Neural progenitor cell (in vitro differentiated cells): ENCODE measurements at regions not wholly inside any gene's neighbourhood (a gene's known extent, or its start where the extent isn't known, plus 50 kb on each side); places are given as distances from the start of the nearest gene placed in this dataset.

Source experiments
- DNase-seq: peaks from one replicate; pipeline ENCODE4 v3.0.0-alpha.2; 2016; ENCODE audit warnings: low spot score
- H2AFZ ChIP-seq: fragments of 200-600 bp; sonication (generic); replicated peaks from 2 replicates; pipeline ENCODE4 v1.6.1; 2016; ENCODE audit warnings: antibody characterized with exemption
- H3F3A ChIP-seq: fragments of 200-600 bp; sonication (generic); 2 replicates; pipeline ENCODE4 v1.6.1; 2016; ENCODE audit warnings: antibody characterized with exemption, low read depth
- H3K27ac ChIP-seq: fragments of 200-600 bp; sonication (generic); 2 replicates; pipeline ENCODE4 v1.5.1; 2016; ENCODE audit warnings: mild to moderate bottlenecking
- H3K27me3 ChIP-seq: fragments of 200-600 bp; sonication (generic); 2 replicates; pipeline ENCODE4 v1.6.1; 2016; ENCODE audit warnings: mild to moderate bottlenecking, moderate library complexity
- H3K36me3 ChIP-seq: fragments of 200-600 bp; sonication (generic); 2 replicates; pipeline ENCODE4 v1.5.1; 2016
- H3K4me1 ChIP-seq: fragments of 200-600 bp; sonication (generic); 2 replicates; pipeline ENCODE4 v1.6.1; 2016; ENCODE audit warnings: mixed run types
- H3K4me2 ChIP-seq: fragments of 200-600 bp; sonication (generic); 2 replicates; pipeline ENCODE4 v1.6.1; 2016
- H3K4me3 ChIP-seq: fragments of 200-600 bp; sonication (generic); 2 replicates; pipeline ENCODE4 v1.5.1; 2016
- H3K79me2 ChIP-seq: fragments of 200-600 bp; sonication (generic); 2 replicates; pipeline ENCODE4 v1.6.1; 2016; ENCODE audit warnings: low read depth
- H3K9ac ChIP-seq: fragments of 200-600 bp; sonication (generic); 2 replicates; pipeline ENCODE4 v1.6.1; 2016
- H3K9me3 ChIP-seq: fragments of 200-600 bp; sonication (generic); 2 replicates; pipeline ENCODE4 v1.5.1; 2016; ENCODE audit warnings: low read depth
- H4K20me1 ChIP-seq: fragments of 200-600 bp; sonication (generic); 2 replicates; pipeline ENCODE4 v1.6.1; 2016; ENCODE audit warnings: low read depth
- H3K27ac Mint-ChIP-seq: 3 replicates; pipeline ENCODE4 v1.8.0; 2021; ENCODE audit warnings: mixed read lengths
- H3K27me3 Mint-ChIP-seq: 2 replicates; pipeline ENCODE4 v1.8.0; 2022; ENCODE audit warnings: low read depth, mild to moderate bottlenecking, inconsistent platforms, moderate library complexity, mixed read lengths; ENCODE audit not compliant: insufficient read depth
- H3K36me3 Mint-ChIP-seq: 3 replicates; pipeline ENCODE4 v1.8.0; 2021; ENCODE audit warnings: mixed read lengths
- H3K4me1 Mint-ChIP-seq: 3 replicates; pipeline ENCODE4 v1.8.0; 2021; ENCODE audit warnings: mixed read lengths
- H3K4me3 Mint-ChIP-seq: 3 replicates; pipeline ENCODE4 v1.8.0; 2021; ENCODE audit warnings: mild to moderate bottlenecking, moderate library complexity, mixed read lengths
- H3K9me3 Mint-ChIP-seq: 3 replicates; pipeline ENCODE4 v1.8.0; 2020; ENCODE audit warnings: mixed read lengths
- CTCF ChIP-seq: fragments of 200-600 bp; sonication (generic); IDR thresholded peaks from 2 replicates; pipeline ENCODE4 v1.5.1; 2017; ENCODE audit warnings: antibody characterized with exemption, mild to moderate bottlenecking
- EZH2 ChIP-seq: fragments of 200-600 bp; sonication (generic); IDR thresholded peaks from 2 replicates; pipeline ENCODE4 v1.6.1; 2017; ENCODE audit warnings: antibody characterized with exemption, mild to moderate bottlenecking, moderate library complexity
- EZH2phosphoT487 ChIP-seq: fragments of 200-600 bp; sonication (generic); IDR thresholded peaks from 2 replicates; pipeline ENCODE4 v1.6.1; 2017; ENCODE audit warnings: antibody characterized with exemption

DNA sequence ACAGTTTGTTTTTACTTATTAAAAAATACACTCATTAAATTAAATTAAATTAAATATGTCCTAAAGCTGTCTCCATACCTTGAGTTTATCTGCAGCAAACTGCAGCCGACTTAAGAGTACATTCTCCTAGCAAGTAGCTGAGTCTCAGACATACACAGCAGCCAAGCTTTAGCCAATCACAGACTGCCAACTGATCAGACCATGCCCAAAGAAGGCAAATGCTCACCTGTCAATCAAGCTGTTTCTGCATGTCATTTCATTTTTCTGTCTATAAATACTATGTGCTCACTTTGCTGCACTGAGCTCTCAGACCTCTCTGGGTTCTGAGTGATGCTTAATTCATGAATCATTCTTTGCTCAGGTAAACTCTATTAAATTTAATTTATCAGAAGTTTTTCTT, 280.9 kb upstream of the EPHA5 start:
- Histone ChIP-seq H2AFZ (no peak overlapping the region), H3K4me3 (no peak overlapping the region), H3K4me2 (no peak overlapping the region), H3K9ac (no peak overlapping the region), H3K27me3 (no peaks in the 10 kb centered on the region), H4K20me1 (no peaks in the 10 kb centered on the region), H3K4me1 (peaks cover 12% of the 10 kb centered on the region), H3F3A (peaks cover 13% of the 10 kb centered on the region), H3K27ac (no peak overlapping the region), H3K79me2 (no peaks in the 10 kb centered on the region), H3K9me3 (no peaks in the 10 kb centered on the region), H3K36me3 (peaks cover 2% of the 10 kb centered on the region)
- no peak for TF ChIP-seq EZH2
- no peak for TF ChIP-seq EZH2phosphoT487
- TF ChIP-seq CTCF = no peak
- Mint-ChIP-seq H3K27ac (no peak overlapping the region), H3K4me3 (no peak overlapping the region), H3K9me3 (no peaks in the 10 kb centered on the region), H3K27me3 (no peaks in the 10 kb centered on the region), H3K36me3 (no peaks in the 10 kb centered on the region), H3K4me1 (no peaks in the 10 kb centered on the region)
- DNase-seq = no peak

DNA sequence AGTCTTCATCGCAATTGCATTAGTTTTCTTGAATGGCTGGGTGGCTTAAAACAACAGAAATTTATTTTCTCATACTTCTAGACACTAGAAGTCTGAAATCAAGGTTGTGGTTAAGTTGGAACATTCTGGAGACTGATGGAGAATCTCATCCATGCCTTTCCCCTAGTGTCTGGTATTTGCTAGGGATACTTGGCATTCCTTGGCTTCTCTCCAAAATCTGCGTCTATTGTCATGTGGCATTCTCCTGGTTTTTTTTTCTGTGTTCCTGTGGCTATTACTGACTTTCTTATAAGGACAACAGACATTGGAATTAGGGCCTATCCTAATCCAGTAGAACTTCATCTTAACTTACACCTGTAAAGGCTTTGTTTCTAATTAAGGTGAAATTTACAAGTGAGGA, 272.8 kb upstream of the EPHA5 start:
- H3K27ac ChIP-seq = no peak overlapping the region
- no peaks in the 10 kb centered on the region for H3K79me2 ChIP-seq
- H3K4me2 ChIP-seq = no peak overlapping the region
- H4K20me1 ChIP-seq = no peaks in the 10 kb centered on the region
- Mint-ChIP-seq H3K27ac (no peak overlapping the region), H3K4me1 (no peaks in the 10 kb centered on the region), H3K27me3 (no peaks in the 10 kb centered on the region), H3K4me3 (no peak overlapping the region), H3K36me3 (no peaks in the 10 kb centered on the region), H3K9me3 (no peaks in the 10 kb centered on the region)
- no peak overlapping the region for H2AFZ ChIP-seq
- TF ChIP-seq EZH2 (no peak), CTCF (peak; percentile 50)
- H3K36me3 ChIP-seq = peaks cover 8% of the 10 kb centered on the region
- H3K27me3 ChIP-seq = no peaks in the 10 kb centered on the region
- H3K9ac ChIP-seq = no peak overlapping the region
- peaks cover 11% of the 10 kb centered on the region for H3K4me1 ChIP-seq
- peaks cover 12% of the 10 kb centered on the region for H3F3A ChIP-seq
- H3K4me3 ChIP-seq = no peak overlapping the region
- H3K9me3 ChIP-seq = no peaks in the 10 kb centered on the region
- peak; percentile 83 for DNase-seq

GRCh38 chr4:65924843-65925242, 254.6 kb upstream of the EPHA5 start:
- Mint-ChIP-seq H3K27me3 (no peaks in the 10 kb centered on the region), H3K27ac (no peak overlapping the region), H3K36me3 (no peaks in the 10 kb centered on the region), H3K4me1 (no peaks in the 10 kb centered on the region), H3K4me3 (no peak overlapping the region), H3K9me3 (peaks cover 3% of the 10 kb centered on the region)
- Histone ChIP-seq H3K9me3 (no peaks in the 10 kb centered on the region), H4K20me1 (no peaks in the 10 kb centered on the region), H3K27me3 (no peaks in the 10 kb centered on the region), H3K4me1 (peaks cover 12% of the 10 kb centered on the region), H3K9ac (no peak overlapping the region), H3K4me3 (no peak overlapping the region), H2AFZ (no peak overlapping the region), H3K4me2 (no peak overlapping the region), H3K27ac (no peak overlapping the region), H3F3A (no peaks in the 10 kb centered on the region), H3K36me3 (no peaks in the 10 kb centered on the region), H3K79me2 (no peaks in the 10 kb centered on the region)
- TF ChIP-seq EZH2 (no peak), EZH2phosphoT487 (no peak), CTCF (no peak)
- DNase-seq = no peak

DNA sequence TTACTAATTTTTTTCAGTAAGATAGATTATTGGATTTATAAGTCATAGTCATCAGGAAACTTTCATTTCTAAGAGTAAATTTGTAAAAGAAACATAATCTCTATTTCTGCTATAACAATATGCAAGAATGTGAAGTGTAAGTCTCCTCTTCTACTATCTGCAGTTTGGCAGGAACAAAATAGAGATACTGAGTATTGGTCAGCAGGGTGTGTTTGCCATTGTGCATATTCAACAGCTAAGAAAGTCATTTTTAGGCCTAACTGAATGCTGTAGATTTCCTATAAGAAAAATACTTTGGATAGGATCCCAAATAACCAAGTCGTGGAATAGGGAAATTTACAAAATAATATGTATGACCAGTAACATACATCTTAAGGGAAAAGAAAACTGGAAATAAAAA, 253.3 kb upstream of the EPHA5 start:
- no peak overlapping the region for H3K27ac ChIP-seq
- H3K9me3 Mint-ChIP-seq = peaks cover 3% of the 10 kb centered on the region
- no peaks in the 10 kb centered on the region for H3K36me3 ChIP-seq
- H3F3A ChIP-seq = no peaks in the 10 kb centered on the region
- no peaks in the 10 kb centered on the region for H3K79me2 ChIP-seq
- no peak overlapping the region for H3K4me2 ChIP-seq
- no peak overlapping the region for H3K4me3 Mint-ChIP-seq
- no peak overlapping the region for H3K9ac ChIP-seq
- H3K27me3 Mint-ChIP-seq = no peaks in the 10 kb centered on the region
- no peak overlapping the region for H3K27ac Mint-ChIP-seq
- H4K20me1 ChIP-seq = no peaks in the 10 kb centered on the region
- TF ChIP-seq EZH2phosphoT487 (no peak), EZH2 (no peak), CTCF (no peak)
- DNase-seq = no peak
- H3K36me3 Mint-ChIP-seq = no peaks in the 10 kb centered on the region
- H2AFZ ChIP-seq = peak overlapping the region; percentile 64
- no peak overlapping the region for H3K4me3 ChIP-seq
- H3K4me1 Mint-ChIP-seq = peaks cover 8% of the 10 kb centered on the region
- H3K27me3 ChIP-seq = no peaks in the 10 kb centered on the region
- H3K4me1 ChIP-seq = peaks cover 18% of the 10 kb centered on the region
- no peaks in the 10 kb centered on the region for H3K9me3 ChIP-seq
